Right ventricle myocardium superior (tissue), 1 donor: ENCODE measurements at regions not wholly inside any gene's neighbourhood (a gene's known extent, or its start where the extent isn't known, plus 50 kb on each side); places are given as distances from the start of the nearest gene placed in this dataset.

ENCODE experiments used
- ATAC-seq: fragments of 200-7000 bp; cut with Tn5 transposase; one replicate; pipeline ENCODE4 v1.9.1; 2020; ENCODE audit warnings: mild to moderate bottlenecking; ENCODE audit not compliant: poor library complexity
- DNase-seq: peaks from one replicate; pipeline ENCODE4 v3.0.0-alpha.2; 2020
- intact Hi-C: fragments of 100-400 bp; cut with DNase I; formaldehyde crosslinking; loops from one replicate; pipeline ENCODE4 v1.11.2; 2022
- donor health status: DM: no; HTN: yes; CAD: no; lungs with severe emphysema.

DNA sequence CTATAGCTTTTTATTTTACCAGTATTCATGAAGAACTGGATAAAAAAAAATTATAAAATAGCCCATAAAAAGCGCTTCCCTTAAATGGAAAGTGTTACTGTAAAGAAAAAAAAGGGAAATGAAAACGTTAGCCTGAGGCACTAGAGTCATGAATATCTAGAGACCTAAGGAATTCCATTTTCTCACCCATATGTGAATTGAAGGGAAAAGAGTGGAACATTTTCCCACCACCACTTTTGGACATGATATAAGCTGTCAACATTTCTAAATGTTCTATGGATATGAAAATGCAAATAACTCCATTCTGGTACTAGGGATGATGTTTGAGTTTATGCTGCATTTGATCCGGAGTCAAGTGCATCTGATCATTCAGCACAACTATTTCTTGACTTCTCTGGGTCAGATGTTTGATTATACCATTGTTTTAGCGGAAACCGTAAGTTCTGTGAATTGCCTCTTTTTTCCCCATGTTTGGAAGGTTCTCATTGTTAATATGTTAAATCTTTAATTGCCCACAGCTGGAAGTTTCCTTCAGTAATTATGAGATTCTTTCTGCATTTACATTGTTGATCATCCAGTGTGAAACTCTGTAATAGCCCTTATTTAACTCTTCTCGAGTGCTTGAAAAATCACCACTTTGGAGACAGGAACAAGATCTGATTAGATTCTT, 467.4 kb upstream of the SEMA6A start:
- no peak for DNase-seq
- intact Hi-C loops = no loop called here
- ATAC-seq = no peak

- intact Hi-C loops = no loop called here
- no peak for DNase-seq
- no peak for ATAC-seq
These were observed 464.4 kb upstream of the SEMA6A start for GRCh38 chr5:117039035-117039434.

DNA sequence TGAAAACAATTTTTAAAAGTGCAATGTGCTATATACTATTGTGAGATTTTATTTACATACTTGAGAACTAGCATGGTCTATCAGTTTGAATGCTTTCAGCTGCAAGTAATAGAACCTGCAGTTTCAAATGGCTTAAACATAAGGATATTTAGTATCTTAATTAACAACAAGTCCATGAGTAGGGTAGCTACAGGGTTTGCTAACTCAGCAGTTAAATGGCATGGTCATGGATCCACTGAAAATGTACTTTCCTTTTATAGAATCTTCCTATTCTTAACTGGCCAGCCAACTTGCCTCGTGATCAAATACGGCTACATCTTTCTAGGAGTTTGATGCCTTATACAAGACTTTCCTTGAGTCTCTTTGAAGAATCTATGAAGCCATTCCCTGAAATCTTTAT, 452.8 kb upstream of the SEMA6A start:
- intact Hi-C loops = no loop called here
- DNase-seq = no peak
- ATAC-seq = no peak

- intact Hi-C loops = no loop called here
- DNase-seq (no peak), ATAC-seq (no peak)
These were observed 446.4 kb upstream of the SEMA6A start for GRCh38 chr5:117020999-117021398.

DNA sequence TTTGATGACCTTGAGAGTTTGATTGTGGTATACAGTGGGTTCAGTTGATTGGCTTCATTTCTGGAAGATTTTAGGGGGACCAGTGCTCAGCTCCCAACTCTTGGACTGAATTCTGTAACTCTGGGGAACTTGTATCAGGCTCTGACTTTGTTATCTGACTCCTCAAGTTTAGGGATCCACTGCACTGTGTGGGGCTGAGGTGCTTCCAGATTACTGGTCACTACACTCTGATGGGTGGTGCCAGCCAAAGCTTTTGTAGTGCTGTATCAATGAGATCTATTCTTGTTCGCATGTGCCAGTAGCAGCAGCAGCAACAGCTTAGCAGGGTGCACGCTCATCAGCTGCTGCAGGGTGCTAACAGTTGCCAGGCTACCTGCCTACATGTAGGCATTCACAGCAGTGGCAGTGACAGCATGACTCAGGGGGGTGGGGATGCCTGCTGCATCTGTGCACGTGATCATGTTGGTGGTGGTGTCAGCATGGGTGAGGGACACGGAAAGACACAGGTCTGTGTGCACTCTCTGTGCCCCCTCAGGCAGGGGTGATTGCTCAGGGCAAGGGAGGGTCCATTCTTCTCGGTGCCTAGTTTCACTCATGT, 438.8 kb upstream of the SEMA6A start:
- no peak for DNase-seq
- ATAC-seq = no peak
- intact Hi-C loops = no loop called here

GRCh38 chr5:117010574-117010973, 436.0 kb upstream of the SEMA6A start:
- intact Hi-C loops = no loop called here
- ATAC-seq (no peak), DNase-seq (no peak)

DNA sequence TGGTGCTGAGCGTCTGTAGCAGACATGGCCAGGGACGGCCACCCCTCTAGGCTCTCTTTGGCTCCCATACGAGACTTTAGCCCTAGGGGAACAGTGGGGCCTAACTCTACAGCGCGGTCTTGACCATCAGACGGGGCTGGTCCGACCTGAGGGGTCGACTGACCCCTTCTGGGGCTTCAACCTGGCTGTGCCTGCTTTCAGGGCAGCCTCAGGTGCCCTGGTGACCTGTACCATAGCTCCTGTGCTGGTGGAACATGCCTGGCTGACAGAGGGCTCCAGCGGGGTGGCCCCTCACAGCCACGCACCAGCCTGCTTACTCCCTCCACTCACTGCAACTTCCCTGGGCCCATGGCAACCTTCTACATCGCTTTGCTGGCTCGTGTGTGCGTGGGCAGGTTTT, 423.4 kb upstream of the SEMA6A start:
- peak; percentile 18 for DNase-seq
- no peak for ATAC-seq
- intact Hi-C loops = no loop called here

DNA sequence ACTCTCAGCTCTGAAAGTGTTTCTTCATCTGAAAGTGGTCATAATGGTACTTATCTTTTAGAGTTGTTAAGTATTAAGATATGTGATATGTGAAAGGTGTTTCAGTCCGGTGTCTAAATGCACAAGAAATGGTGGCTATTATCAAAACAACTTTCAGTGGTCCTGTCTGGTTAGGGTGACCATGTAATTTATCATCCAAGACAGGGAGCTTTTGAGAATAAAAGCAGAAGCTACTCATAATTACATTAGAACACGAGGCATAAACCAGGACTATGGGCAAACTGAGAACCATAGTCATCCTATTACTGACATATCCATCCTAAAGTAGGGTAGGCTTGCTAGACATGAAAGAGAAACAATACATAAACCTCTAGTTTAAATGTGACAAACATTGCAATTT, 418.1 kb upstream of the SEMA6A start:
- intact Hi-C loops = no loop called here
- ATAC-seq = no peak
- no peak for DNase-seq

DNA sequence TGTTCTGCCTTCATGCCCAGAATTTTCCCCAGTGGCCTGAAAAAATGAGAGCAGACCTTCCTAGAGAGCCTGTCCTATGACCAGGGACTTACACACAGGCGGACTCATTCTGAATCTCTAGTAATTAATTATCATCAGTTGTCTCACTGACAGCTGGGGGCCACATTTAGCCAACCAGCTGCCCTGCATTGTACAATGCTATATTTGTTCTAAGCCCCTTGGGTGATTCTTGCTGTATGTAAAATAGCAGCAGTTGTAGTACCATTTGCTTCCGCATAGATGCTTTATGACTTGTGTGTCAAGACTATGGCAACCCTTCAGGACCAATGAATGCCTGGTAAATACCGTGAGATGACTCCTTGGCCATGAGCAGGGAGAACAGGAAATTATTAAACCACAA, 415.4 kb upstream of the SEMA6A start:
- DNase-seq (no peak), ATAC-seq (no peak)
- intact Hi-C loops = no loop called here

- no peak for ATAC-seq
These were observed 407.4 kb upstream of the SEMA6A start for GRCh38 chr5:116982035-116982434.

DNA sequence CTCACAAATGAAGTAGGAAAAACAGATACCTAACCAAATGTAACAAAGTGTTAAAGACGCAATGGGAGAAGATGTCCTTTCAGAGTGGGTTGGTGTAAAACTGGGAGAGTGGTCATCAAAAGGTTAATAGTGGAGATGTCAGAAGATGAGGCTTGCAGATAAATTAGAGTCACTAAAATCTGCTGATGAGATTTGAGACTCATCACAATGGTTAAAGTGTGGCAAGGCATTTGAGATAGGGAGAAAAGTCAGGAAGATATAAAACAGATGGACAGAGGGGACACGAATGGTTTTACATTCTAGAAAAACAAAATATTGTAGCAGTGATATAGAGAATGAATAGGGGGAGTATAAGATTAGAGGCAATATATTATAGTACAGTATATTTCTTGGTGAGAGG, 406.0 kb upstream of the SEMA6A start:
- intact Hi-C loops = no loop called here
- no peak for ATAC-seq
- no peak for DNase-seq

More at GRCh38 chr5:116982035-116982434, 407.4 kb upstream of the SEMA6A start:
- DNase-seq = no peak
- intact Hi-C loops = no loop called here

GRCh38 chr5:116976767-116977166, 402.1 kb upstream of the SEMA6A start:
- ATAC-seq (no peak), DNase-seq (no peak)
- intact Hi-C loops = no loop called here

DNA sequence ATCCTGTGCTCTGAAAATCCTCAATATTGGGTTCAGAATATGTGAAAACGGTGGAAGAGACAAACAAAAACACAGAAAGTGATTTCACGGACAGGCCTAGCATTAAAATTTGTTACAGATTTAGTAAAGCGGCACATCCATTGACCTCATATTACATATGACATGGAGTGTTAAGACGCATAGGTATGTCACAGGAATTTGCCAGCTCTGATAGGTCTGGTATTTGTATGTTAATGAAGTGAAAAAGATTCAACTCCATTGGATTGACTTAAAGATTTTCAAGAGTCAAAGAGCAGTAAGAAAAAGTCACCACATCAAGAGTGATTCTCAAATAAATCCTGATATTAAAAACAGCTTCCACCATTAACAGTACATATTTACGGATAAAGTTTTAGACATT, 396.5 kb upstream of the SEMA6A start:
- DNase-seq = no peak
- no peak for ATAC-seq
- intact Hi-C loops = no loop called here

DNA sequence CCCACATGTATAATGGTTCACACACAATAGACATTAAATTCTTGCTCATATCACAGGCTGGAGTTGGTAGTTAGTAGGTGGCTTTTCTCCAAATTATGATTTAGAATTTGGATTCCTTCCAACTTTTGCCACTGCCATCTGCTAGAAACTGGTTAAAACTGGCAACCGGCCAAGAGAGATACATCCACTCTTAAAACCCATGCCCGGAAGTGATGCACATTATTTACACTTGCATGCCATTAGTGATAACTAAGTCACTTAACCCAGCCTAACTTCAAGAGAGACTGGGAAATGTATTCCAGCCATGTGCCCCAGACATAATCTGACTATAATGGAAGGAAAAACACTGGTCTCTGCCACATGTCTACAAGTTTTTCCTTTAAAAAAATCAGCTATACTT, 395.7 kb upstream of the SEMA6A start:
- intact Hi-C loops = no loop called here
- no peak for ATAC-seq
- DNase-seq = no peak

- ATAC-seq = no peak
- DNase-seq = no peak
- intact Hi-C loops = no loop called here
These were observed 389.8 kb upstream of the SEMA6A start for GRCh38 chr5:116964438-116964837.

- DNase-seq = no peak
- intact Hi-C loops = no loop called here
- ATAC-seq = no peak
These were observed 386.4 kb upstream of the SEMA6A start for GRCh38 chr5:116961021-116961420.

- intact Hi-C loops = no loop called here
- DNase-seq = no peak
- no peak for ATAC-seq
These were observed 385.2 kb upstream of the SEMA6A start for GRCh38 chr5:116959843-116960242.

- intact Hi-C loops = no loop called here
- ATAC-seq (no peak), DNase-seq (no peak)
These were observed 378.8 kb upstream of the SEMA6A start for GRCh38 chr5:116953251-116953930.

GRCh38 chr5:116951219-116951618, 376.6 kb upstream of the SEMA6A start:
- no peak for DNase-seq
- intact Hi-C loops = no loop called here
- ATAC-seq = no peak
